Endothelial cell (in vitro differentiated cells): ENCODE measurements at regions not wholly inside any gene's neighbourhood (a gene's known extent, or its start where the extent isn't known, plus 50 kb on each side); places are given as distances from the start of the nearest gene placed in this dataset.

Experiments
- DNase-seq: peaks from one replicate; pipeline ENCODE4 v3.0.0; 2021; ENCODE audit warnings: low spot score
- H3K27ac Mint-ChIP-seq: one replicate; pipeline ENCODE4 v1.8.0; 2021; ENCODE audit warnings: mixed read lengths, inconsistent platforms; ENCODE audit not compliant: unreplicated experiment
- H3K27me3 Mint-ChIP-seq: one replicate; pipeline ENCODE4 v1.8.0; 2021; ENCODE audit warnings: mild to moderate bottlenecking, moderate library complexity, mixed read lengths, inconsistent platforms; ENCODE audit not compliant: unreplicated experiment
- H3K36me3 Mint-ChIP-seq: one replicate; pipeline ENCODE4 v1.8.0; 2021; ENCODE audit warnings: mild to moderate bottlenecking, low read depth, mixed read lengths, inconsistent platforms; ENCODE audit not compliant: unreplicated experiment
- H3K4me1 Mint-ChIP-seq: one replicate; pipeline ENCODE4 v1.8.0; 2021; ENCODE audit warnings: mild to moderate bottlenecking, mixed read lengths, inconsistent platforms; ENCODE audit not compliant: unreplicated experiment
- H3K4me3 Mint-ChIP-seq: one replicate; pipeline ENCODE4 v1.8.0; 2021; ENCODE audit warnings: mild to moderate bottlenecking, mixed read lengths, inconsistent platforms; ENCODE audit not compliant: unreplicated experiment
- H3K9me3 Mint-ChIP-seq: one replicate; pipeline ENCODE4 v1.8.0; 2021; ENCODE audit warnings: mixed read lengths, inconsistent platforms; ENCODE audit not compliant: unreplicated experiment
- TF ChIP-seq, protein P1 (sequence below): fragments of 200-600 bp; sonication (generic); IDR thresholded peaks from one replicate; pipeline ENCODE4 v1.5.0; 2021; ENCODE audit warnings: antibody characterized with exemption; ENCODE audit not compliant: unreplicated experiment

DNA sequence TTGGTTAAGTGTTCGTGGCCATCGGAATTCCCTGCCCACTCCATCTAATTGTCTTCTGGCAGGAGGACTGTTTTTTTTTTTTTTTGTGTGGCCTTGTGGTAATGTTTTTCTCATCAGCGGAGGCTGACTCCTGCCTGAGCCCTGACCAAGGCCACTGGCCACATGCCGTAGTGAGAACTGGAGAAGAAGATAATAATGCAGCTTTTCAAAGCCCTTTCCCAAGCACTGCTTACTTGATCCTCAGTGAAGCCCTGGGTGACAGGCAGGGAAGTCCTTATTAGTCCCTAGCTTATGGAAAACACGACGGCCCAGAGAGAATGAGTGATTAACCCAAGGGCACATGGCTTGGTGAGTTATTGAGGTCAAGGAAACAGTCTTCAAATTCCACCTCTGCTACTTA, 71.2 kb downstream of the ADM start:
- Mint-ChIP-seq H3K27ac (no peak overlapping the region), H3K27me3 (peaks cover 2% of the 10 kb centered on the region), H3K4me1 (peaks cover 6% of the 10 kb centered on the region), H3K4me3 (no peak overlapping the region), H3K9me3 (peaks cover 4% of the 10 kb centered on the region), H3K36me3 (no peaks in the 10 kb centered on the region)
- TF ChIP-seq, protein P1, sequence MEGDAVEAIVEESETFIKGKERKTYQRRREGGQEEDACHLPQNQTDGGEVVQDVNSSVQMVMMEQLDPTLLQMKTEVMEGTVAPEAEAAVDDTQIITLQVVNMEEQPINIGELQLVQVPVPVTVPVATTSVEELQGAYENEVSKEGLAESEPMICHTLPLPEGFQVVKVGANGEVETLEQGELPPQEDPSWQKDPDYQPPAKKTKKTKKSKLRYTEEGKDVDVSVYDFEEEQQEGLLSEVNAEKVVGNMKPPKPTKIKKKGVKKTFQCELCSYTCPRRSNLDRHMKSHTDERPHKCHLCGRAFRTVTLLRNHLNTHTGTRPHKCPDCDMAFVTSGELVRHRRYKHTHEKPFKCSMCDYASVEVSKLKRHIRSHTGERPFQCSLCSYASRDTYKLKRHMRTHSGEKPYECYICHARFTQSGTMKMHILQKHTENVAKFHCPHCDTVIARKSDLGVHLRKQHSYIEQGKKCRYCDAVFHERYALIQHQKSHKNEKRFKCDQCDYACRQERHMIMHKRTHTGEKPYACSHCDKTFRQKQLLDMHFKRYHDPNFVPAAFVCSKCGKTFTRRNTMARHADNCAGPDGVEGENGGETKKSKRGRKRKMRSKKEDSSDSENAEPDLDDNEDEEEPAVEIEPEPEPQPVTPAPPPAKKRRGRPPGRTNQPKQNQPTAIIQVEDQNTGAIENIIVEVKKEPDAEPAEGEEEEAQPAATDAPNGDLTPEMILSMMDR: no peak
- no peak for DNase-seq

DNA sequence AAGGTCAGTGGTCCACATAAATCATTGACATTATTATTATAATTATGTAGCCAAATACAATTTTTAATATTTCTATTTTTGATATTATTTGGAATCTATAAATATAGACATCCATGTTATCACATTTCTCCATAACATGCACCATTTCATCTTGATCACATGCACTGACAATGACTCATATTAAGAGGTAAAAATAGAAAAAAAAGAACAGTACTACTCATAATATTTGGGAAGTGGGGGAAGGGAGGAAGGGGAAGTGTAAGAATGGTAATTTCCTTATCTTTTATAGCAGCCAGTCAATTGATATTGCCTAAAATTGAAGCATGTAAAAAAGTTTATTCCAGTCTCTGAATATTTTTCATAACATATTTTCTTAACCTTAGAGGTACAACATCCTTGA, 72.3 kb downstream of the ADM start:
- Mint-ChIP-seq H3K27me3 (peaks cover 2% of the 10 kb centered on the region), H3K27ac (no peak overlapping the region), H3K9me3 (peaks cover 2% of the 10 kb centered on the region), H3K4me1 (peaks cover 6% of the 10 kb centered on the region), H3K36me3 (no peaks in the 10 kb centered on the region), H3K4me3 (no peak overlapping the region)
- no peak for DNase-seq
- TF ChIP-seq, protein P1: no peak

DNA sequence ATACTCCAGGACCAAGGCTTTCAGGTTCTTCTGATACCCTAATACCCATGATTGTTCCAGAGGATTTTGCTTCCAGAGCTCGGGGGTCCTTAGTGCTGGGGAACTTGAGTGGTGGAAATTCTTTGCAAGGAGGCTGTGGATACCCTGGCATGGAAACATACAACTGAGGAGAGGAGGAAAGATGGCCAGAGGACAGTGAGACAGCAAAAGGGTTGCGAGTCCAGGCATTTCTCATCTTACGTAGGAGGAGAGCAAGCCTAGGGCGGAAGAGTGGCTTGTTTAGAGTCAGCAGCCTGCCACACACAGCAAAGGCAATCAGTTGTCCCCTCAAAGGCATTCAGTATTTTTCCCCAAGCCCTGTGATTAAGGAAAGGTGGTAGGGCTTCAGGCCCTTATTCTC, 73.5 kb downstream of the ADM start:
- Mint-ChIP-seq H3K9me3 (no peaks in the 10 kb centered on the region), H3K4me1 (peaks cover 6% of the 10 kb centered on the region), H3K27ac (no peak overlapping the region), H3K4me3 (no peak overlapping the region), H3K36me3 (no peaks in the 10 kb centered on the region), H3K27me3 (peaks cover 2% of the 10 kb centered on the region)
- TF ChIP-seq, protein P1: no peak
- no peak for DNase-seq

DNA sequence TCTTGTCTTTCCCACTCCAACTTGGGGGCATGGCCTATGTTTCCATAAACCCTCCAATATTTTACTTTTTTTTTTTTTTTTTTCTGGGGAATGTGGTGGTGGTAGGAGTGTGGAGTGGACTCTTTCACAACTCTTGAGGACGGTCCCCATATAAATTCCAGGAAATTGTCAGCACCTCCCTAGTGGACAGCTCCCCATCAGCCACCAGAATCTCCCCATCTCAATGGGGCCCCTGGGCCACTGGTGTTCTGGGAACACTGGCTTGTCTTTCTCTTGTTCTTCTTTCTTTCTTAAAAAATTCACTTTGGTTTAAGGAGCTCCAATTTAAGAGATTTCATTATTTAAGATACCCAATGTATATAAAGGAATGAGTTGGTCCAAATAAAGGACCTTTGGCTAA, 74.1 kb downstream of the ADM start:
- TF ChIP-seq, protein P1: no peak
- no peak overlapping the region for H3K27ac Mint-ChIP-seq
- peaks cover 6% of the 10 kb centered on the region for H3K4me1 Mint-ChIP-seq
- no peak overlapping the region for H3K4me3 Mint-ChIP-seq
- peak; percentile 34 for DNase-seq
- no peaks in the 10 kb centered on the region for H3K9me3 Mint-ChIP-seq
- no peaks in the 10 kb centered on the region for H3K36me3 Mint-ChIP-seq
- peaks cover 2% of the 10 kb centered on the region for H3K27me3 Mint-ChIP-seq

DNA sequence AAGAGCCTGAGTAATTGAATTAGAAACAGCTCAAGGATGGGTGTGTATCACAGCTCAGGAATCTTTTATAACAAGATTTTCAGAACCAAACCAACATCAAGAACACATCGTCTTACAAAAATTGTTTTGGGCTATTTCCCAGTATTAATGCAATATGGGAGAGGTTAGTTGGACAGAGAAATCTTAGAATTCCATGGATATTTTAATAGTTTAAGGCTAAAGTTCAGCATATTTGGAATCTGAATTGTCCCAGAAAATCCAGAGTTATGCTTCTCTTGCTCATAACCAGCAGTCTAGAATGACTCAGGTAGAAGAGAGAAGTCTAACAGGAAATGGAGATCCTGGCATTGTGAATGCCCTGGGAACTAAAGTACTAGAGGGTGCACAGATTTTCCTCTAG, 74.6 kb downstream of the ADM start:
- Mint-ChIP-seq H3K27ac (no peak overlapping the region), H3K9me3 (no peaks in the 10 kb centered on the region), H3K4me3 (no peak overlapping the region), H3K36me3 (no peaks in the 10 kb centered on the region), H3K4me1 (peaks cover 6% of the 10 kb centered on the region), H3K27me3 (peaks cover 2% of the 10 kb centered on the region)
- DNase-seq: no peak
- TF ChIP-seq, protein P1: no peak
